ENCODE measurements at regions not wholly inside any gene's neighbourhood (a gene's known extent, or its start where the extent isn't known, plus 50 kb on each side); places are given as distances from the start of the nearest gene placed in this dataset.

DNA sequence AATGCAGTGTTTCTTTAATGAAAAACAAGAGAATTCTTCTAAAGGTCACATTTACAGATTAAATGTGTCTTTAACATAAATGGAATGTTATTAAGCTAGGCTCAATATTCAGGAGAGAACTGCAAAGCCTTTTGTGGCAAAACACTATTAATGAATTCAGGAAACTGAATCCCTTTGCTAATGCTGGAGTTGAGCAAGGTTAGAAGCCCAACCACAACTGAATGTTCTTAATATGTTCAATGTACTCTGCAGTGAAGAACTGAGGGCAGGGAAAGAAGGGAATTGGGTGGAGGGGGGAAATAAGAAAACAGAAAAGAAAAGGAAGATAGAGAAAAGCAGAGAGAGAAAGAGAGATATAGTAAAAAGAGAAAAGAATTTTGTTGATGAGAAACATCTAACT is 276.7 kb upstream of the TMEM161B start:
- ATAC-seq (no peak), DNase-seq (ENCODE audit: low spot score) (no peak)
- ChIA-PET POLR2A (no interaction called here), CTCF (no interaction called here)
- H3K36me3 Mint-ChIP-seq: no peaks in the 10 kb centered on the region
- no peaks in the 10 kb centered on the region; the same call in 1 of the 2 replicates for H3K27me3 Mint-ChIP-seq (ENCODE audit: low read depth)
- no peaks in the 10 kb centered on the region for H3K9me3 Mint-ChIP-seq
- peaks cover 5% of the 10 kb centered on the region for H3K4me1 Mint-ChIP-seq
- H3K27ac Mint-ChIP-seq: no peak overlapping the region
- TF ChIP-seq TCF7 (CRISPR knock-in tag; IDR thresholded peaks at IDR 0.05; ENCODE audit: low read depth) (no peak), RORB (CRISPR knock-in tag; IDR thresholded peaks at IDR 0.05) (no peak), CREM (CRISPR knock-in tag; IDR thresholded peaks at IDR 0.05) (no peak), CBFB (CRISPR knock-in tag; IDR thresholded peaks at IDR 0.05; ENCODE audit: low read depth) (no peak), MXD4 (CRISPR knock-in tag; IDR thresholded peaks at IDR 0.05; ENCODE audit: borderline replicate concordance) (no peak)
- no peak overlapping the region for H3K4me3 Mint-ChIP-seq

DNA sequence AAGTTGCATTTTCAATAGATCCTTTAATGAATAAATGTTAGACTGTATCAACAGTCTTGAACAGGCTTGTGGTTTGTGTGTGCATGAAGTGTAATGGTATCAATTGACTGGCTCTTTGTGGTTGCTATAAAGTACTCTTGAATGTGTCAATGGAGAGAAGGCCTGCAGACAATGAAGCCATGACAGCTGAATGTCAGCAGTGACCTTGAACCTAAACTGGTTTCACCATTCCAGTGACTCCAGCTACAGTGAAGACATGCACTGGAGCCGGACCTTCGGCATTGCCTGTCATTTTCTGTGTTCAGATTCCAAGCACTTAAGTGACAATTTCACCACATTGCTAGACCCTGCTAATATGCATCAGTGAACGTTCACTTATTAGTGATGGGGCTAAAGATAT is 276.0 kb upstream of the TMEM161B start:
- peaks cover 12% of the 10 kb centered on the region for H3K4me1 Mint-ChIP-seq
- H3K27me3 Mint-ChIP-seq (ENCODE audit: low read depth): no peaks in the 10 kb centered on the region; the same call in 1 of the 2 replicates
- POLR2A ChIA-PET: interaction anchor here (0.7 kb wide), 1 partner anchor 155 kb away, joined by 3 read pairs; no protein-coding TSS in a partner anchor
- H3K9me3 Mint-ChIP-seq: no peaks in the 10 kb centered on the region
- TF ChIP-seq, protein P1, sequence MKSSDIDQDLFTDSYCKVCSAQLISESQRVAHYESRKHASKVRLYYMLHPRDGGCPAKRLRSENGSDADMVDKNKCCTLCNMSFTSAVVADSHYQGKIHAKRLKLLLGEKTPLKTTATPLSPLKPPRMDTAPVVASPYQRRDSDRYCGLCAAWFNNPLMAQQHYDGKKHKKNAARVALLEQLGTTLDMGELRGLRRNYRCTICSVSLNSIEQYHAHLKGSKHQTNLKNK (CRISPR knock-in tag; IDR thresholded peaks at IDR 0.05): no peak
- TF ChIP-seq ELF4 (CRISPR knock-in tag; IDR thresholded peaks at IDR 0.05; ENCODE audit: low read depth): no peak
- TF ChIP-seq ZNF423 (CRISPR knock-in tag; IDR thresholded peaks at IDR 0.05): no peak
- no peak for TF ChIP-seq TCF7 (CRISPR knock-in tag; IDR thresholded peaks at IDR 0.05; ENCODE audit: low read depth)
- CTCF ChIA-PET: no interaction called here
- ATAC-seq (no peak), DNase-seq (ENCODE audit: low spot score) (no peak)
- no peak overlapping the region for H3K4me3 Mint-ChIP-seq
- H3K36me3 Mint-ChIP-seq: no peaks in the 10 kb centered on the region
- H3K27ac Mint-ChIP-seq: no peak overlapping the region

DNA sequence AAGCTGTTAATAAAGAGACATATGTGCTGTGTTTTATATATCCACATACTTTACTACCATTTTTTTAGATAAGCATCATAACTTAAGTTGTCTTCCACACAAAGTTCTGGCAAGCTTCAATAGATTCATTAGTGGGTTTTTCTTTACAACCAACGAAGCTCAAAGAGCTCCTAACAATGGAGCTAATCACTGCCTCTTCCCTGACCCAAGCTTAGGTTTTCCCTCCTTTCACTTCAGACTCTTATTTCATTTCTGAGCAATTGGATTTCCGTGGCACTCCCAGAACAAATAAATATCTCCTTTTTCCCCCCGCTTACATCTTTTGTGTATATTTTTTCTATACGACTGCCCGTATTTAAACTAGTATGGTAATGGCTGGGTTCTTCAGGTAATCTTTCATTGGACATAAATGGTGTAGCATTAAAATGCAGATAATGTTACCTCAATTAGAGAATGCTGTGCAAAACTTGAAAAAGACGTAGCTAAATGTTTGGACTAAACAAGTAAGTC is 275.5 kb upstream of the TMEM161B start:
- H3K4me1 Mint-ChIP-seq: peaks cover 17% of the 10 kb centered on the region
- no peak overlapping the region for H3K27ac Mint-ChIP-seq
- no peak for ATAC-seq

DNA sequence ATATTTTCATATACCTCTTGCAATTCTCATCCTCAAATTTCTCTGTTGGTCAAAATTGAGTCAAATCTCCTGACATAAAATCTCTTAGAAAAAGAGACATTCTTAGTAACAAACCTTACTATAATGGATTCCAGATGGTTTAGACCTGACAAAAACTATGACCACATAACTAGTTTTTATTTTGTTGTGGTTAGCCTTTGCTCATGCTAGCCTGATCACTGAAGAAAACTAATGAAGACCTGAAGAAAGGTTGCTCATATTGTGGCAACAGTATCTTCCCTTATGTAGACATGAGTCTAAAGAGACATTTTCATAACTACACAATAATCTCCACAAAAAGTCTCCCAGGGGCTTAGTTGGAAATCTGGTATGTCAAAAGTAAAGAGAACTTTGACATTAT is 274.1 kb upstream of the TMEM161B start:
- H3K4me1 Mint-ChIP-seq: peaks cover 19% of the 10 kb centered on the region
- ATAC-seq (no peak), DNase-seq (ENCODE audit: low spot score) (no peak)
- no peaks in the 10 kb centered on the region; the same call in 1 of the 2 replicates for H3K27me3 Mint-ChIP-seq (ENCODE audit: low read depth)
- H3K27ac Mint-ChIP-seq: no peak overlapping the region
- POLR2A ChIA-PET: no interaction called here
- CTCF ChIA-PET: no interaction called here
- no peak overlapping the region for H3K4me3 Mint-ChIP-seq
- no peaks in the 10 kb centered on the region for H3K36me3 Mint-ChIP-seq
- TF ChIP-seq TP53 (CRISPR knock-in tag; IDR thresholded peaks at IDR 0.05): no peak
- TF ChIP-seq ZNF671 (CRISPR knock-in tag; IDR thresholded peaks at IDR 0.05): no peak
- no peak for TF ChIP-seq NFATC4 (CRISPR knock-in tag; IDR thresholded peaks at IDR 0.05)
- H3K9me3 Mint-ChIP-seq: no peaks in the 10 kb centered on the region

More for the DNA sequence above, 275.5 kb upstream of the TMEM161B start:
- Mint-ChIP-seq H3K9me3 (no peaks in the 10 kb centered on the region), H3K36me3 (no peaks in the 10 kb centered on the region), H3K4me3 (no peak overlapping the region), H3K27me3 (ENCODE audit: low read depth) (no peaks in the 10 kb centered on the region; the same call in 1 of the 2 replicates)
- POLR2A ChIA-PET: interaction anchor here (0.7 kb wide), 1 partner anchor 154 kb away, joined by 3 read pairs; no protein-coding TSS in a partner anchor
- DNase-seq (ENCODE audit: low spot score): no peak
- CTCF ChIA-PET: no interaction called here
- TF ChIP-seq CREB1 (CRISPR knock-in tag; IDR thresholded peaks at IDR 0.05): no peak
- TF ChIP-seq, protein P2, sequence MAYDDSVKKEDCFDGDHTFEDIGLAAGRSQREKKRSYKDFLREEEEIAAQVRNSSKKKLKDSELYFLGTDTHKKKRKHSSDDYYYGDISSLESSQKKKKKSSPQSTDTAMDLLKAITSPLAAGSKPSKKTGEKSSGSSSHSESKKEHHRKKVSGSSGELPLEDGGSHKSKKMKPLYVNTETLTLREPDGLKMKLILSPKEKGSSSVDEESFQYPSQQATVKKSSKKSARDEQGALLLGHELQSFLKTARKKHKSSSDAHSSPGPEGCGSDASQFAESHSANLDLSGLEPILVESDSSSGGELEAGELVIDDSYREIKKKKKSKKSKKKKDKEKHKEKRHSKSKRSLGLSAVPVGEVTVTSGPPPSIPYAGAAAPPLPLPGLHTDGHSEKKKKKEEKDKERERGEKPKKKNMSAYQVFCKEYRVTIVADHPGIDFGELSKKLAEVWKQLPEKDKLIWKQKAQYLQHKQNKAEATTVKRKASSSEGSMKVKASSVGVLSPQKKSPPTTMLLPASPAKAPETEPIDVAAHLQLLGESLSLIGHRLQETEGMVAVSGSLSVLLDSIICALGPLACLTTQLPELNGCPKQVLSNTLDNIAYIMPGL (CRISPR knock-in tag; IDR thresholded peaks at IDR 0.05): no peak
- TF ChIP-seq ZNF423 (CRISPR knock-in tag; IDR thresholded peaks at IDR 0.05): no peak

DNA sequence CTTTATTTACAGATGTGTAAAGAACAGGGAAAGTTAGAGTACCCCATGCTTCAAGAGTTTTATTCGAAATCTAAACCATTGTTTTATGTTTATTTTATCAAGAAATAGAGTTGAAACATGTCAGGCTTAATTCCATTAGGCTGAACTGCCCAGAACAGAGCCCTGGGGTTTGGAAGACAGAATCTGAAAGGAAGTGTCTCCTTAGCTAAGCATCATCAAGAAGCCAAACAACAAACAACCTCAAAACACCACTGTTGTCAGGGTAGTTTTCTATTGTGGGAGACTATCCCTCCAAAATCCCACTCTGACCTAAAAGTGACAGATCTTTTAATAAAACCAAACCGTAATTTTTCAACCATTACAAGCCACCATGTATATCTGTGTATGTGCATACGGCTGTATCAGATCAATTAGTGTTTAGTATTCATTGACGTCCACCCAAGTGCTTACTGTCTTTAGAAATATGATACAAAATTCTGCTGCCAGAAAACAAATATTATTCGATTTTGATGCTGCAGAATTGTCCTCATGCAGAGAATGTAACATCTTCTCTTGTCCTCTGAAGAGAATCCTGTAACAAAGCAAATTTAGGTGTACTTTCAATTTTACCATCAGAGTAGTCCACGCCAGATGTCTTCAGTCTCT is 271.9 kb upstream of the TMEM161B start:
- Mint-ChIP-seq H3K4me1 (peaks cover 19% of the 10 kb centered on the region), H3K27me3 (ENCODE audit: low read depth) (no peaks in the 10 kb centered on the region; the same call in 1 of the 2 replicates), H3K9me3 (no peaks in the 10 kb centered on the region), H3K27ac (no peak overlapping the region), H3K36me3 (no peaks in the 10 kb centered on the region), H3K4me3 (no peak overlapping the region)
- ChIA-PET POLR2A (no interaction called here), CTCF (no interaction called here)
- DNase-seq (ENCODE audit: low spot score) (no peak), ATAC-seq (no peak; the same call in 1 of the 2 replicates)
- TF ChIP-seq SMAD4 (CRISPR knock-in tag; IDR thresholded peaks at IDR 0.05): no peak
- TF ChIP-seq OVOL2 (CRISPR knock-in tag; IDR thresholded peaks at IDR 0.05; ENCODE audit: borderline replicate concordance): no peak
- no peak for TF ChIP-seq CBFB (CRISPR knock-in tag; IDR thresholded peaks at IDR 0.05; ENCODE audit: low read depth)
- TF ChIP-seq, protein P2 (CRISPR knock-in tag; IDR thresholded peaks at IDR 0.05): no peak
- TF ChIP-seq, protein P3, sequence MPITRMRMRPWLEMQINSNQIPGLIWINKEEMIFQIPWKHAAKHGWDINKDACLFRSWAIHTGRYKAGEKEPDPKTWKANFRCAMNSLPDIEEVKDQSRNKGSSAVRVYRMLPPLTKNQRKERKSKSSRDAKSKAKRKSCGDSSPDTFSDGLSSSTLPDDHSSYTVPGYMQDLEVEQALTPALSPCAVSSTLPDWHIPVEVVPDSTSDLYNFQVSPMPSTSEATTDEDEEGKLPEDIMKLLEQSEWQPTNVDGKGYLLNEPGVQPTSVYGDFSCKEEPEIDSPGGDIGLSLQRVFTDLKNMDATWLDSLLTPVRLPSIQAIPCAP (CRISPR knock-in tag; IDR thresholded peaks at IDR 0.05): no peak
- TF ChIP-seq, protein P4, sequence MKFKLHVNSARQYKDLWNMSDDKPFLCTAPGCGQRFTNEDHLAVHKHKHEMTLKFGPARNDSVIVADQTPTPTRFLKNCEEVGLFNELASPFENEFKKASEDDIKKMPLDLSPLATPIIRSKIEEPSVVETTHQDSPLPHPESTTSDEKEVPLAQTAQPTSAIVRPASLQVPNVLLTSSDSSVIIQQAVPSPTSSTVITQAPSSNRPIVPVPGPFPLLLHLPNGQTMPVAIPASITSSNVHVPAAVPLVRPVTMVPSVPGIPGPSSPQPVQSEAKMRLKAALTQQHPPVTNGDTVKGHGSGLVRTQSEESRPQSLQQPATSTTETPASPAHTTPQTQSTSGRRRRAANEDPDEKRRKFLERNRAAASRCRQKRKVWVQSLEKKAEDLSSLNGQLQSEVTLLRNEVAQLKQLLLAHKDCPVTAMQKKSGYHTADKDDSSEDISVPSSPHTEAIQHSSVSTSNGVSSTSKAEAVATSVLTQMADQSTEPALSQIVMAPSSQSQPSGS (CRISPR knock-in tag; IDR thresholded peaks at IDR 0.05; ENCODE audit: borderline replicate concordance, low read depth): no peak
- TF ChIP-seq ZNF219 (CRISPR knock-in tag; IDR thresholded peaks at IDR 0.05; ENCODE audit: borderline replicate concordance): no peak
- TF ChIP-seq GABPB1 (CRISPR knock-in tag; IDR thresholded peaks at IDR 0.05): no peak
- no peak for TF ChIP-seq NR3C1 (CRISPR knock-in tag; conservative IDR thresholded peaks at IDR 0.05; ENCODE audit: low read depth)
